GM12873 (cell line): ENCODE measurements at regions not wholly inside any gene's neighbourhood (a gene's known extent, or its start where the extent isn't known, plus 50 kb on each side); places are given as distances from the start of the nearest gene placed in this dataset.

Experiments used
- CTCF ChIP-seq: IDR thresholded peaks from 2 replicates; pipeline ENCODE4 v1.5.1; 2012; ENCODE audit warnings: low read depth, mild to moderate bottlenecking, moderate library complexity, low read length, control low read depth; ENCODE audit not compliant: insufficient read depth; ENCODE audit errors: missing control alignments

GRCh38 chr5:164009621-164010020 is 504.2 kb downstream of the MAT2B start:
- no peak for TF ChIP-seq CTCF

GRCh38 chr5:164010900-164011299 is 505.5 kb downstream of the MAT2B start:
- TF ChIP-seq CTCF, result no peak

- no peak for TF ChIP-seq CTCF
Measured at GRCh38 chr5:164012371-164012770, 507.0 kb downstream of the MAT2B start.

- peak; percentile 61 for TF ChIP-seq CTCF
Measured at GRCh38 chr5:164013077-164013670, 507.8 kb downstream of the MAT2B start.

GRCh38 chr5:164020116-164020515 is 514.7 kb downstream of the MAT2B start:
- no peak for TF ChIP-seq CTCF

GRCh38 chr5:164027738-164028137 is 522.3 kb downstream of the MAT2B start:
- no peak for TF ChIP-seq CTCF

- no peak for TF ChIP-seq CTCF
Measured at GRCh38 chr5:164038128-164038783, 532.8 kb downstream of the MAT2B start.
